Bronchial epithelial cell (primary cell): ENCODE measurements at regions not wholly inside any gene's neighbourhood (a gene's known extent, or its start where the extent isn't known, plus 50 kb on each side); places are given as distances from the start of the nearest gene placed in this dataset.
"Not testable (repeated sequence)": the region's sequence is repeated elsewhere in the genome, so short reads cannot be mapped to it uniquely, and the experiment has no call there.

Source experiments
- DNase-seq: peaks from one replicate; pipeline ENCODE4 v3.0.0-alpha.2; 2010; ENCODE audit warnings: low read depth
- FAIRE-seq: peaks from 2 replicates; lab custom pipeline; 2011; peaks lifted over from hg19 to GRCh38; lab: Jason Lieb, UNC
- H3K27me3 ChIP-seq: 2 replicates; pipeline ENCODE4 v1.5.1; 2011; ENCODE audit warnings: low read length; ENCODE audit not compliant: control insufficient read depth, insufficient read depth
- H3K36me3 ChIP-seq: 2 replicates; pipeline ENCODE4 v1.5.1; 2011; ENCODE audit warnings: low read length; ENCODE audit not compliant: control insufficient read depth, insufficient read depth
- H3K4me3 ChIP-seq: 2 replicates; pipeline ENCODE4 v1.5.1; 2011; ENCODE audit warnings: mild to moderate bottlenecking, low read depth, low read length, control low read depth
- TF ChIP-seq, protein P1 (sequence below): IDR thresholded peaks from 2 replicates; pipeline ENCODE4 v1.5.1; 2011; ENCODE audit warnings: mild to moderate bottlenecking, moderate library complexity, low read length, control low read depth, inconsistent platforms; ENCODE audit not compliant: insufficient read depth, severe bottlenecking

GRCh38 chr6:92231171-92231701, 1188.1 kb downstream of the EPHA7 start:
- no peaks in the 10 kb centered on the region for H3K27me3 ChIP-seq
- no peaks in the 10 kb centered on the region for H3K36me3 ChIP-seq
- DNase-seq (no peak), FAIRE-seq (no peak)
- H3K4me3 ChIP-seq, result no peak overlapping the region
- TF ChIP-seq, protein P1, sequence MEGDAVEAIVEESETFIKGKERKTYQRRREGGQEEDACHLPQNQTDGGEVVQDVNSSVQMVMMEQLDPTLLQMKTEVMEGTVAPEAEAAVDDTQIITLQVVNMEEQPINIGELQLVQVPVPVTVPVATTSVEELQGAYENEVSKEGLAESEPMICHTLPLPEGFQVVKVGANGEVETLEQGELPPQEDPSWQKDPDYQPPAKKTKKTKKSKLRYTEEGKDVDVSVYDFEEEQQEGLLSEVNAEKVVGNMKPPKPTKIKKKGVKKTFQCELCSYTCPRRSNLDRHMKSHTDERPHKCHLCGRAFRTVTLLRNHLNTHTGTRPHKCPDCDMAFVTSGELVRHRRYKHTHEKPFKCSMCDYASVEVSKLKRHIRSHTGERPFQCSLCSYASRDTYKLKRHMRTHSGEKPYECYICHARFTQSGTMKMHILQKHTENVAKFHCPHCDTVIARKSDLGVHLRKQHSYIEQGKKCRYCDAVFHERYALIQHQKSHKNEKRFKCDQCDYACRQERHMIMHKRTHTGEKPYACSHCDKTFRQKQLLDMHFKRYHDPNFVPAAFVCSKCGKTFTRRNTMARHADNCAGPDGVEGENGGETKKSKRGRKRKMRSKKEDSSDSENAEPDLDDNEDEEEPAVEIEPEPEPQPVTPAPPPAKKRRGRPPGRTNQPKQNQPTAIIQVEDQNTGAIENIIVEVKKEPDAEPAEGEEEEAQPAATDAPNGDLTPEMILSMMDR, result no peak

- H3K4me3 ChIP-seq, H3K36me3 ChIP-seq, FAIRE-seq, H3K27me3 ChIP-seq, DNase-seq: not testable (repeated sequence)
These were observed 1199.4 kb downstream of the EPHA7 start for GRCh38 chr6:92219987-92220386.

DNA sequence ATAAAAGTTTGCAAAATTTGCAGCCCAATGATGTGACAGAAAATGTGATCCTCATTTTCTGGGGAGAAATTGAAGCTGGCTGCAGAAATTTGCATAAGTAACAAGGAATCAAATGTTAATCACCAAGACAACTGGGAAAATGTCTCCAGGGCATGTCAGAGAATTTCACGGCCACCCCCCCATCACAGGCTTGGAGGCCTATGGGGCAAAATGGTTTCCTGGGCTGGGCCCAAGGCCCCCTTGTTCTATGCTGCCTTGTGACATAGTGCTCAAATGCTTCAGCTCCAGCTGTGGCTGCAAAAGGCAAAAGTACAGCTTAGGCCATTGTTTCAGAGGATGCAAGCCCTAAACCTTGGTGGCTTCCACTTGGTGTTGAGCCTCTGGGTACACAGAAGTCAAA, 1202.6 kb downstream of the EPHA7 start:
- TF ChIP-seq, protein P1, result no peak
- H3K27me3 ChIP-seq, result no peaks in the 10 kb centered on the region
- no peak for DNase-seq
- no peak overlapping the region for H3K4me3 ChIP-seq
- H3K36me3 ChIP-seq, result no peaks in the 10 kb centered on the region
- no peak for FAIRE-seq

DNA sequence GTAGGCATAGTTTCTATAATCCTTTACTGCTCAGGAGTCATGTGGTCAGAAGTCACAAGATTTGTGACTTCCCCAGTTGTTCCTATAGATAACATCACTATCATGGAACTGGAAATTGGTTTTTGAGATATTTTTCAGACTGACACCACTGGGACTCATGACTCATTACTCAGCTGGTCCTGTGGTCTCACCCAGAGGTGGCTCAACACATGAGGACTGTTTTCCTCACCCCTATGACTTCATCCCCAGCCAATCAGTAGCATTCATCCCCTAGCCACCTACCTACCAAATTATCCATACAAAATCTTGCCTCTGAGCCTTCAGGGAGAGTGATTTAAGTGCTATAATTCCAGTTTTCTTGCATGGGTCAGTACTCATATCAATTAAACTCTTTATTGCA, 1217.7 kb downstream of the EPHA7 start:
- no peak overlapping the region for H3K4me3 ChIP-seq
- no peak for FAIRE-seq
- H3K36me3 ChIP-seq, result no peaks in the 10 kb centered on the region
- DNase-seq, result no peak
- TF ChIP-seq, protein P1, result no peak
- no peaks in the 10 kb centered on the region for H3K27me3 ChIP-seq

GRCh38 chr6:92196325-92196724, 1223.0 kb downstream of the EPHA7 start:
- FAIRE-seq (no peak), DNase-seq (no peak)
- Histone ChIP-seq H3K36me3 (no peaks in the 10 kb centered on the region), H3K4me3 (no peak overlapping the region), H3K27me3 (no peaks in the 10 kb centered on the region)
- TF ChIP-seq, protein P1, result no peak

DNA sequence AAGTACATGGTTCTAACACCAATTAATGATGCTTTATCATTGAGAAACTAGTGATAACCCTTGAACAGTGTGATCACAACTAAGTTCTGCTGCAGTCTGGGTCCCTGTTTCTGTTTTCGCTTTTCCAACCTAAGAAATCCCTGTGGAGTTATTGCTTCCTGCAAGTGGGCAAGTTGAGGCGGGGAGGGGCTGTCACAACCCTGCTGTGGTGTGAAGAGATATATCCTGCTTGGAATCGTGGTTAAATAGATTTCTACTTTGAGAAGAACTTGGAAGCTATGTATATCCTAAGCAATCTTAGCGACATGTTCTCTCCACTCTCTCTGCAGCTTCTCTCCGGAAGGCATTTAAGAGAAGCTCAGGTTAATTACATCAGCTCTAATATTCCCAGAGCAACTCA, 1223.6 kb downstream of the EPHA7 start:
- Histone ChIP-seq H3K4me3 (no peak overlapping the region), H3K36me3 (no peaks in the 10 kb centered on the region), H3K27me3 (no peaks in the 10 kb centered on the region)
- FAIRE-seq, result no peak
- TF ChIP-seq, protein P1, result no peak
- no peak for DNase-seq
